Testis (tissue), 2 donors: ENCODE measurements at regions not wholly inside any gene's neighbourhood (a gene's known extent, or its start where the extent isn't known, plus 50 kb on each side); places are given as distances from the start of the nearest gene placed in this dataset.

Source experiments
- CTCF ChIP-seq, 3 experiments: fragments of 450-650 bp in 2 of 3; fragments of 200-600 bp in 1 of 3; sonication (generic) in 1 of 3; IDR thresholded peaks; one replicate each; pipeline ENCODE4 v1.5.1; 2016 to 2019; ENCODE audit warnings: antibody characterized with exemption in 3 of 3, mild to moderate bottlenecking in 2 of 3, moderate library complexity in 1 of 3
- POLR2A ChIP-seq: fragments of 450-650 bp; IDR thresholded peaks from one replicate; pipeline ENCODE4 v1.6.1; 2017; ENCODE audit warnings: antibody characterized with exemption, mild to moderate bottlenecking, moderate library complexity

- TF ChIP-seq CTCF (IDR thresholded peaks at IDR 0.05) (no peak), POLR2A (no peak)
Measured at GRCh38 chr11:97722721-97723120, 1298.0 kb upstream of the CNTN5 start.
